ENCODE measurements at regions not wholly inside any gene's neighbourhood (a gene's known extent, or its start where the extent isn't known, plus 50 kb on each side); places are given as distances from the start of the nearest gene placed in this dataset.
"Not testable (repeated sequence)": the region's sequence is repeated elsewhere in the genome, so short reads cannot be mapped to it uniquely, and the experiment has no call there.

GRCh38 chr1:244144053-244144452 is 93.0 kb downstream of the ZBTB18 start:
- Histone ChIP-seq H3K4me1 (ENCODE audit: insufficient read depth, low read length) (0 out of 2 replicates have a peak, but pooled peaks cover 5% of the 10 kb centered on the region), H3K9me3 (ENCODE audit: control insufficient read depth, insufficient read depth, low read length) (no peaks in the 10 kb centered on the region), H3K36me3 (ENCODE audit: insufficient read depth, low read length) (no peaks in the 10 kb centered on the region), H3K9ac (ENCODE audit: low read depth, low read length) (no peak overlapping the region)

DNA sequence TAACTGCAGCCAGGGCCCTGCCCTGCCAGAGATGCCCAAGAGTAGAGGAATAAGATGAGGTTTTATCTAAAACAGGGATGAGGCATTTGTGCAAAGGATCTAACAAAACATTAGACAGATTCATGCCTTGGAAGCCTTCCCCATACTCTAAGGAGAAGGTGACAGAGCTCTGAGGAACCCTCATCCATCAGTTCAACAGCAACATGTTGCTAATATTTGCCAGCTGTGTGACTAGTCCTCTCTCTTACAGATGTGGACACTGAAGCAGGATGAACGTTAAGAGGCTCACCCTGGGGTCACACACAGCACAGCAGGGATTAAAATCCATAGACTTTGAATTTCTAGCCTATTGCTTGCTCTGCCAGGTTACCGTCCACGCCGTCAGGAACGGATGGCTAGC is 99.0 kb downstream of the ZBTB18 start:
- Histone ChIP-seq H3K36me3 (ENCODE audit: insufficient read depth, low read length) (no peaks in the 10 kb centered on the region), H3K9me3 (ENCODE audit: control insufficient read depth, insufficient read depth, low read length) (no peaks in the 10 kb centered on the region), H3K4me1 (ENCODE audit: insufficient read depth, low read length) (peaks cover 7% of the 10 kb centered on the region), H3K9ac (ENCODE audit: low read depth, low read length) (no peak overlapping the region)

GRCh38 chr1:244150665-244151064 is 99.6 kb downstream of the ZBTB18 start:
- no peaks in the 10 kb centered on the region for H3K9me3 ChIP-seq (ENCODE audit: control insufficient read depth, insufficient read depth, low read length)
- peaks cover 7% of the 10 kb centered on the region for H3K4me1 ChIP-seq (ENCODE audit: insufficient read depth, low read length)
- no peak overlapping the region for H3K9ac ChIP-seq (ENCODE audit: low read depth, low read length)
- no peaks in the 10 kb centered on the region for H3K36me3 ChIP-seq (ENCODE audit: insufficient read depth, low read length)

- Histone ChIP-seq H3K9ac (ENCODE audit: low read depth, low read length) (no peak overlapping the region), H3K9me3 (ENCODE audit: control insufficient read depth, insufficient read depth, low read length) (no peaks in the 10 kb centered on the region), H3K36me3 (ENCODE audit: insufficient read depth, low read length) (no peaks in the 10 kb centered on the region), H3K4me1 (ENCODE audit: insufficient read depth, low read length) (peaks cover 7% of the 10 kb centered on the region)
Observed at GRCh38 chr1:244151537-244151936, 100.5 kb downstream of the ZBTB18 start.

DNA sequence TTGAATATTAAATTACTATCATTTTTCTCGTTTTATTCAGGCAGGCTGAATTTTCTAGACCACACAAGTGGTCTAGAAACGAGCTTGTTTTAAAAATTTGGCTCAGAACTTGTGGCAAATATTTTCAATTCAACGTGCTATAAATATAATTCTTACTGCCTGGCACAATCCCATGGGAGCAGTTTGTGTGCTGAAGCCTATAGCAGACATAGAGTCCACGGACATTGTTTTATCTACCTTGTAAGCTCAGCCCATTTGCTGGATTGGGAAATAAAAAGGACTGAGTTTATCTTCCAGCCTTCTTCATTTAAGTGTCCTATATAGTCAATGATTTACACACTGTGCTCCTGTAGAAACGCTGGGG is 103.4 kb downstream of the ZBTB18 start:
- Histone ChIP-seq H3K4me1 (ENCODE audit: insufficient read depth, low read length) (peaks cover 7% of the 10 kb centered on the region), H3K9me3 (ENCODE audit: control insufficient read depth, insufficient read depth, low read length) (no peaks in the 10 kb centered on the region), H3K36me3 (ENCODE audit: insufficient read depth, low read length) (no peaks in the 10 kb centered on the region), H3K9ac (ENCODE audit: low read depth, low read length) (no peak overlapping the region)

DNA sequence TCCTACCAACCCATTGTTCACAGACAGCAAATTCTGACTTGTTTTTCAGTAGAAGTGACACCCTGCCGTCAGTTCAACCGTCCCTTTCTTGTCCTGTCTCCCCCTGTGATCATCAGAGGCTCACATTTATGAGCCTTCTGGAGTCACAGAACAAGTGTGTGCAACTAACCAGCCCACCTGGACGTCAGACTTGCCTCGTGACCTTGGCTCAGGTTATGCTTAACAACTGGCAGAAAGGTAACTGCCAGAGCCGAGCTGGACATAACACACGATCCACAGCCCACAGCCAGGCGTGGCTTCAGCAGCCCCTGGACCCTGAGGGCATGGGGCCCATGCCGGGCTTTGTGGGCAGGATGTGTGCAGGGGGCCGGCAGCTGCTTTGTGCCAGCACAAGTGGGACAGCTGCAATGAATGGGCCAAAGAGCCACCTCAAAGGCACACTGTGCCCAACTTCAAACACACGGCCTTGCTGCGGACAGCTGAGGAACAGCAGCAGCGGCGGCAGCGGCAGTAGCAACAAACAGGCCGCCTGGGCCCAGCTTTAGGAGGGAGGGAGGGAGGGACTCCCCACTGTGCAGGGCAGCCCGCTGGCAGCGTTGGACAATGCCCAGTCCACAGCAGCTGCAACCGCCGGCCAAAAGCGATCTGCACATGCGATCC is 103.9 kb downstream of the ZBTB18 start:
- Histone ChIP-seq H3K4me1 (ENCODE audit: insufficient read depth, low read length) (peaks cover 7% of the 10 kb centered on the region), H3K36me3 (ENCODE audit: insufficient read depth, low read length) (no peaks in the 10 kb centered on the region), H3K9ac (ENCODE audit: low read depth, low read length) (no peak overlapping the region), H3K9me3 (ENCODE audit: control insufficient read depth, insufficient read depth, low read length) (no peaks in the 10 kb centered on the region)

DNA sequence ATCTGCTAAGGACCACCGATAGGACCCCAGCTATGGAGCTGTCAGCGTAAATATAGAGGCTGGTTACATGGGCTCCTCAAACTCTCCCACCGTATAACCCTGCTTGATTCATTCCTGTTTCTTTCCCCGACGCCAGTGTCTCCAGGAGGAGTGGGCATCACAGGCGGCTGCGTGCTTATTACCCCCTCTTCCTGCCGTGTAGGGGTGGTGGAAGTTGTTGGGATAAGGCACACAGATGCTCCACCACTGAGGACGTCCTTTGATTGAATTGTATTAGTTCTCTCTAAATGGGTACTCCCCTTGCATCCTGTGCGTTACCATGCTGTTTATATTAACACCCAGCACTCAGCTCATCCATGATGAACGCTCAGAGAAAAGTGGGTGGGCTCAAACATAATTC is 104.6 kb downstream of the ZBTB18 start:
- peaks cover 7% of the 10 kb centered on the region for H3K4me1 ChIP-seq (ENCODE audit: insufficient read depth, low read length)
- H3K9me3 ChIP-seq (ENCODE audit: control insufficient read depth, insufficient read depth, low read length) = no peaks in the 10 kb centered on the region
- no peaks in the 10 kb centered on the region for H3K36me3 ChIP-seq (ENCODE audit: insufficient read depth, low read length)
- no peak overlapping the region for H3K9ac ChIP-seq (ENCODE audit: low read depth, low read length)

DNA sequence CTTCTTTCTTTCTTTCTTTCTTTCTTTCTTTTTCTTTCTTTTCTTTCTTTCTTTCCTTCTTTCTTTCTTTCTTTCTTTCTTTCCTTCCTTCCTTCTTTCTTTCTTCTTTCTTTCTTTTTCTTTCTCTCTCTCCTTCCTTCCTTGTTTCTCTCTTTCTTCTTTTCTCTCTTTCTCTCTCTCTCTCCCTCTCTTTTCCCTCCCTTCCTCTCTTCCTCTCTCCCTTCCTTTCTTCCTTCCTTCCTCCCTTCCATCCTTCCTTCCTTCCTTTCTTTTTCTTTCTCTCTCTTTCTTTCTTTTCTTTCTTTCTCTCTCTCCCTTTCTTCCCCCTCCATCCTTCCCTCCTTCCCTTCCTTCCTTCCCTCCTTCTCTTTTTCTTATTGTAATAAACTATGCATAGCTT is 105.5 kb downstream of the ZBTB18 start:
- H3K36me3 ChIP-seq (ENCODE audit: insufficient read depth, low read length); H3K9me3 ChIP-seq (ENCODE audit: control insufficient read depth, insufficient read depth, low read length): not testable (repeated sequence)
- peaks cover 14% of the 10 kb centered on the region for H3K4me1 ChIP-seq (ENCODE audit: insufficient read depth, low read length)

DNA sequence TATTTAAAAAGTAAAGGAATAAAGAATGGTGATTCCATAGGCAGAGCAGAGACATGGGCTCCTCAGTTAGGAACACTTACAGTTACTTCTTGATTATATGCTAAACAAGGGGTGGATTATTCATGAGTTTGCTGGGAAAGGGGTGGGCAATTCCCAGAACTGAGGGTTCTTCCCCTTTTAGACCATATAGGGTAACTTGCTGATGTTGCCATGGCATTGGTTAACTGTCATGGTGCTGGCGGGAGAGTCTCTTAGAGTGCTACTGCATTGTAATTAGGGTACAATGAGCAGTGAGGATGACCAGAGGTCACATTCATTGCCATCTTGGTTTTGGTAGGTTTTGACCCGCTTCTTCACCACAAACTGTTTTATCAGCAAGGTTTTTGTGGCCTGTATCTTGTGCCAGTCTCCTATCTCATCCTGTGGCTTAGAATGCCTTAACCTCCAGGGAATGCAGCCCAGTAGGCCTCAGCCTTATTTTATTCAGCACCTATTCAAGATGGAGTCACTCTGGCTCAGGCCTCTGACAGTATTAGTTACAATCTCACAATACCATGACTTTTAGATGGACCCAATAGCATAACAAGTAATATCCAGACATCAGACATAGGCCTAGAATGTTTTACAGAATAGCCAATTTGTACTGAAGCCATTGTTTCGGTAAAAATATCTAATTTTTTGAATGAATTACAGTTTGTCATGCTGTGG is 106.8 kb downstream of the ZBTB18 start:
- no peaks in the 10 kb centered on the region for H3K36me3 ChIP-seq (ENCODE audit: insufficient read depth, low read length)
- peaks cover 17% of the 10 kb centered on the region for H3K4me1 ChIP-seq (ENCODE audit: insufficient read depth, low read length)
- H3K9ac ChIP-seq (ENCODE audit: low read depth, low read length) = no peak overlapping the region
- no peaks in the 10 kb centered on the region for H3K9me3 ChIP-seq (ENCODE audit: control insufficient read depth, insufficient read depth, low read length)

More for the DNA sequence above, 105.5 kb downstream of the ZBTB18 start:
- H3K9ac ChIP-seq (ENCODE audit: low read depth, low read length) = not testable (repeated sequence)

GRCh38 chr1:244159646-244160045 is 108.6 kb downstream of the ZBTB18 start:
- H3K36me3 ChIP-seq (ENCODE audit: insufficient read depth, low read length) = no peaks in the 10 kb centered on the region
- peaks cover 31% of the 10 kb centered on the region for H3K4me1 ChIP-seq (ENCODE audit: insufficient read depth, low read length)
- no peaks in the 10 kb centered on the region for H3K9me3 ChIP-seq (ENCODE audit: control insufficient read depth, insufficient read depth, low read length)

DNA sequence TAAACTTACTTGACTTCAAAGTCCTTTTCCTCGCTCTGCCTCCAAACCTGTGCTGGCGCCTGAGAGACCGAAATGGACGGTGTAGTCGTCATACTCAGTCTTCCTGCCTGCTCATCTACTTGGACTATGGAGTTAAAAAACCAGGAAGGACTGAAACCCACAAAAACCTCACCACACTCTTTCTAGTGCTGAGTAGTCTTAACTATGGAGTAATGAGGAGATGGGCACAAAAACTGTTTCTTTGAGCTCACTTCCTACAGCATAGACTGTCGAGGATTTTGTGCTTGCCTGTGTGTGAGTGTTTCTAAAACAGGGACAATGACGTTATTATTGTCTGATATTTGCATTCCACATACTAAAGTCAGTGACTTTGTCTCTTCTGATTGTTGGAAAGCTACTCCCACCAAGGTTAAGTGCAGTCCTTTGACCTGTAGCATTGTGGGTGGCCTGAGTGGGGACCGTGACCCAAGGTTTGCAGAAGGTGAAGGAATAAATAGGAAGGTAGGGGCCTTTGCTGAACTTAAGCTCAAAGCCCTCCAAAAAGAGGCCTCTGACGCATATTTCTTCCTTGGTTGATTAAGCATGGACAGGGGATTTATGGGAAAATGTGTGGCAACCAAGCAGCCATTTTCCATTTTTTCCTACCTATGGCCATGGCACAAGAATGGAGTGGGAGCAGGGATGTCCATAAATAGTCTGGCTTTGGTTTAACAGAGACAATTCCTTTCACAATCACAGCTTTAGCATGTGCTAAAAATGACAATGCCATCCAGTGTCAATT is 109.6 kb downstream of the ZBTB18 start:
- Histone ChIP-seq H3K4me1 (ENCODE audit: insufficient read depth, low read length) (peaks cover 29% of the 10 kb centered on the region), H3K36me3 (ENCODE audit: insufficient read depth, low read length) (no peaks in the 10 kb centered on the region), H3K9me3 (ENCODE audit: control insufficient read depth, insufficient read depth, low read length) (no peaks in the 10 kb centered on the region), H3K9ac (ENCODE audit: low read depth, low read length) (no peak overlapping the region)

More at GRCh38 chr1:244159646-244160045, 108.6 kb downstream of the ZBTB18 start:
- no peak overlapping the region for H3K9ac ChIP-seq (ENCODE audit: low read depth, low read length)

GRCh38 chr1:244161236-244161510 is 110.1 kb downstream of the ZBTB18 start:
- H3K9ac ChIP-seq (ENCODE audit: low read depth, low read length) = no peak overlapping the region
- H3K36me3 ChIP-seq (ENCODE audit: insufficient read depth, low read length) = no peaks in the 10 kb centered on the region
- H3K9me3 ChIP-seq (ENCODE audit: control insufficient read depth, insufficient read depth, low read length) = no peaks in the 10 kb centered on the region
- peaks cover 29% of the 10 kb centered on the region for H3K4me1 ChIP-seq (ENCODE audit: insufficient read depth, low read length)

GRCh38 chr1:244162786-244163530 is 111.9 kb downstream of the ZBTB18 start:
- Histone ChIP-seq H3K9ac (ENCODE audit: low read depth, low read length) (no peak overlapping the region), H3K9me3 (ENCODE audit: control insufficient read depth, insufficient read depth, low read length) (no peaks in the 10 kb centered on the region), H3K36me3 (ENCODE audit: insufficient read depth, low read length) (no peaks in the 10 kb centered on the region), H3K4me1 (ENCODE audit: insufficient read depth, low read length) (peaks cover 29% of the 10 kb centered on the region)

- no peak overlapping the region for H3K9ac ChIP-seq (ENCODE audit: low read depth, low read length)
- peaks cover 29% of the 10 kb centered on the region for H3K4me1 ChIP-seq (ENCODE audit: insufficient read depth, low read length)
- H3K9me3 ChIP-seq (ENCODE audit: control insufficient read depth, insufficient read depth, low read length) = no peaks in the 10 kb centered on the region
- no peaks in the 10 kb centered on the region for H3K36me3 ChIP-seq (ENCODE audit: insufficient read depth, low read length)
Observed at GRCh38 chr1:244163861-244164510, 112.9 kb downstream of the ZBTB18 start.
